GM23338 (cell line): ENCODE measurements at regions not wholly inside any gene's neighbourhood (a gene's known extent, or its start where the extent isn't known, plus 50 kb on each side); places are given as distances from the start of the nearest gene placed in this dataset.
A peak's percentile ranks its signal among the peaks of the same experiment; 100 is the strongest.
"Not testable (repeated sequence)": the region's sequence is repeated elsewhere in the genome, so short reads cannot be mapped to it uniquely, and the experiment has no call there.

Experiments
- ATAC-seq: fragments of 200-7000 bp; cut with Tn5 transposase; 3 replicates; pipeline ENCODE4 v1.9.1; 2020
- DNase-seq: peaks from one replicate; pipeline ENCODE4 v3.0.0-alpha.2; 2015; ENCODE audit warnings: low spot score
- H2AFZ ChIP-seq: fragments of 200-600 bp; sonication (generic); 2 replicates; pipeline ENCODE4 v1.8.0; 2016; ENCODE audit warnings: antibody characterized with exemption, mild to moderate bottlenecking, moderate library complexity
- H3F3A ChIP-seq: fragments of 200-600 bp; sonication (generic); replicated peaks from 2 replicates; pipeline ENCODE4 v1.8.0; 2017; ENCODE audit warnings: antibody characterized with exemption, mixed run types, low read depth
- H3K27ac ChIP-seq: fragments of 200-600 bp; sonication (generic); 2 replicates; pipeline ENCODE4 v1.6.1; 2016; ENCODE audit warnings: low read depth
- H3K27me3 ChIP-seq: fragments of 200-600 bp; sonication (generic); 2 replicates; pipeline ENCODE4 v1.8.0; 2016; ENCODE audit warnings: mild to moderate bottlenecking, mixed run types, moderate library complexity; ENCODE audit not compliant: insufficient read depth
- H3K36me3 ChIP-seq: fragments of 200-600 bp; sonication (generic); 2 replicates; pipeline ENCODE4 v1.8.0; 2016; ENCODE audit warnings: mild to moderate bottlenecking; ENCODE audit not compliant: insufficient read depth
- H3K4me1 ChIP-seq: fragments of 200-600 bp; sonication (generic); 2 replicates; pipeline ENCODE4 v1.8.0; 2016; ENCODE audit warnings: mild to moderate bottlenecking, moderate library complexity; ENCODE audit not compliant: insufficient read depth
- H3K4me2 ChIP-seq: fragments of 200-600 bp; sonication (generic); 2 replicates; pipeline ENCODE4 v1.7.1; 2017; ENCODE audit warnings: mixed run types
- H3K4me3 ChIP-seq: fragments of 200-600 bp; sonication (generic); 2 replicates; pipeline ENCODE4 v1.6.1; 2016; ENCODE audit warnings: mixed run types
- H3K79me2 ChIP-seq: fragments of 200-600 bp; sonication (generic); replicated peaks from 2 replicates; pipeline ENCODE4 v1.8.0; 2017; ENCODE audit warnings: mild to moderate bottlenecking; ENCODE audit not compliant: insufficient read depth
- H3K9me2 ChIP-seq: fragments of 200-600 bp; sonication (generic); 2 replicates; pipeline ENCODE4 v1.8.0; 2017; ENCODE audit not compliant: insufficient read depth
- H4K20me1 ChIP-seq: fragments of 200-600 bp; sonication (generic); replicated peaks from 2 replicates; pipeline ENCODE4 v1.8.0; 2017; ENCODE audit warnings: mild to moderate bottlenecking; ENCODE audit not compliant: insufficient read depth
- H3K27ac Mint-ChIP-seq: 2 replicates; pipeline ENCODE4 v1.8.0; 2020; ENCODE audit warnings: inconsistent platforms, mild to moderate bottlenecking, moderate library complexity, mixed read lengths
- H3K27me3 Mint-ChIP-seq: 3 replicates; pipeline ENCODE4 v1.8.0; 2022; ENCODE audit warnings: low read depth, mild to moderate bottlenecking, moderate library complexity, mixed read lengths, inconsistent platforms; ENCODE audit not compliant: insufficient read depth, poor library complexity
- H3K36me3 Mint-ChIP-seq: 3 replicates; pipeline ENCODE4 v1.8.0; 2021; ENCODE audit warnings: low read depth, mild to moderate bottlenecking, inconsistent platforms, moderate library complexity, mixed read lengths
- H3K4me1 Mint-ChIP-seq: 3 replicates; pipeline ENCODE4 v1.8.0; 2020; ENCODE audit warnings: mild to moderate bottlenecking, inconsistent platforms, mixed read lengths
- H3K4me3 Mint-ChIP-seq: 3 replicates; pipeline ENCODE4 v1.8.0; 2021; ENCODE audit warnings: moderate library complexity, mild to moderate bottlenecking, inconsistent platforms, mixed read lengths
- H3K9me3 Mint-ChIP-seq: 3 replicates; pipeline ENCODE4 v1.8.0; 2020; ENCODE audit warnings: moderate library complexity, mild to moderate bottlenecking, inconsistent platforms, mixed read lengths

- H3K4me3 ChIP-seq, DNase-seq, H3F3A ChIP-seq, H3K36me3 ChIP-seq, H2AFZ ChIP-seq, H3K4me3 Mint-ChIP-seq, H3K4me2 ChIP-seq, ATAC-seq, H3K27ac ChIP-seq, H4K20me1 ChIP-seq, H3K9me2 ChIP-seq, H3K79me2 ChIP-seq, H3K27ac Mint-ChIP-seq, H3K27me3 ChIP-seq: not testable (repeated sequence)
- Mint-ChIP-seq H3K27me3 (peaks cover 13% of the 10 kb centered on the region), H3K36me3 (peaks cover 32% of the 10 kb centered on the region), H3K9me3 (peaks cover 16% of the 10 kb centered on the region; the same call in 2 of the 3 replicates), H3K4me1 (peaks cover 19% of the 10 kb centered on the region)
- peaks cover 39% of the 10 kb centered on the region for H3K4me1 ChIP-seq
Observed at GRCh38 chr4:4031446-4032135, 195.1 kb downstream of the OTOP1 start.

GRCh38 chr4:4032364-4032763, 194.4 kb downstream of the OTOP1 start:
- DNase-seq, H3K79me2 ChIP-seq: not testable (repeated sequence)

GRCh38 chr4:4032801-4033605, 193.7 kb downstream of the OTOP1 start:
- peaks cover 13% of the 10 kb centered on the region for H3K27me3 Mint-ChIP-seq
- H3K36me3 Mint-ChIP-seq = peaks cover 42% of the 10 kb centered on the region
- H3K9me2 ChIP-seq, DNase-seq, ATAC-seq, H3F3A ChIP-seq, H3K36me3 ChIP-seq, H4K20me1 ChIP-seq, H3K4me3 ChIP-seq, H2AFZ ChIP-seq, H3K27ac ChIP-seq, H3K4me3 Mint-ChIP-seq, H3K79me2 ChIP-seq, H3K27me3 ChIP-seq: not testable (repeated sequence)
- peaks cover 13% of the 10 kb centered on the region; the same call in 2 of the 3 replicates for H3K9me3 Mint-ChIP-seq
- H3K27ac Mint-ChIP-seq = peak overlapping the region; percentile 4; the same call in 1 of the 2 replicates
- Histone ChIP-seq H3K4me1 (peaks cover 39% of the 10 kb centered on the region), H3K4me2 (peak overlapping the region; percentile 64)
- H3K4me1 Mint-ChIP-seq = peaks cover 21% of the 10 kb centered on the region

More at GRCh38 chr4:4032364-4032763, 194.4 kb downstream of the OTOP1 start:
- Histone ChIP-seq H3K4me1 (peaks cover 39% of the 10 kb centered on the region), H3K4me2 (peak overlapping the region; percentile 64)
- not testable (repeated sequence) for H3K9me2 ChIP-seq, H3K4me3 Mint-ChIP-seq, H3K36me3 ChIP-seq, H2AFZ ChIP-seq, H4K20me1 ChIP-seq, H3K27ac Mint-ChIP-seq, H3K4me3 ChIP-seq, H3F3A ChIP-seq, H3K27ac ChIP-seq, H3K27me3 ChIP-seq, ATAC-seq
- Mint-ChIP-seq H3K27me3 (peaks cover 13% of the 10 kb centered on the region), H3K4me1 (peaks cover 19% of the 10 kb centered on the region), H3K36me3 (peaks cover 38% of the 10 kb centered on the region), H3K9me3 (peaks cover 13% of the 10 kb centered on the region; the same call in 2 of the 3 replicates)

- H4K20me1 ChIP-seq, H3K27ac Mint-ChIP-seq: not testable (repeated sequence)
- H3K36me3 Mint-ChIP-seq = peaks cover 80% of the 10 kb centered on the region
Observed at GRCh38 chr4:4037399-4038138, 189.2 kb downstream of the OTOP1 start.

GRCh38 chr4:4045823-4046222, 180.9 kb downstream of the OTOP1 start:
- H3K27me3 Mint-ChIP-seq = peaks cover 11% of the 10 kb centered on the region
- peaks cover 29% of the 10 kb centered on the region for H3K4me1 Mint-ChIP-seq

More at GRCh38 chr4:4037399-4038138, 189.2 kb downstream of the OTOP1 start:
- DNase-seq, H3K27ac ChIP-seq, H3K4me3 Mint-ChIP-seq, H2AFZ ChIP-seq, H3K27me3 ChIP-seq, ATAC-seq, H3F3A ChIP-seq, H3K4me3 ChIP-seq, H3K36me3 ChIP-seq, H3K9me2 ChIP-seq, H3K4me2 ChIP-seq, H3K79me2 ChIP-seq: not testable (repeated sequence)
- H3K4me1 Mint-ChIP-seq = peaks cover 29% of the 10 kb centered on the region
- H3K27me3 Mint-ChIP-seq = peaks cover 13% of the 10 kb centered on the region
- H3K4me1 ChIP-seq = peaks cover 23% of the 10 kb centered on the region
- H3K9me3 Mint-ChIP-seq = peaks cover 22% of the 10 kb centered on the region

GRCh38 chr4:4046686-4047085, 180.0 kb downstream of the OTOP1 start:
- Histone ChIP-seq H3K4me2 (peak overlapping the region; percentile 74), H3K36me3 (peaks cover 31% of the 10 kb centered on the region), H3K79me2 (peaks cover 20% of the 10 kb centered on the region), H3K4me1 (peaks cover 15% of the 10 kb centered on the region; the same call in 1 of the 2 replicates), H3K4me3 (peak overlapping the region; percentile 52), H3K27ac (peak overlapping the region; percentile 94)
- H3F3A ChIP-seq, H3K9me2 ChIP-seq, H4K20me1 ChIP-seq, H3K27me3 ChIP-seq, ATAC-seq, H2AFZ ChIP-seq: not testable (repeated sequence)
- Mint-ChIP-seq H3K9me3 (peaks cover 12% of the 10 kb centered on the region), H3K4me3 (peak overlapping the region; percentile 94), H3K36me3 (peaks cover 48% of the 10 kb centered on the region), H3K27me3 (peaks cover 11% of the 10 kb centered on the region), H3K27ac (peak overlapping the region; percentile 93), H3K4me1 (peaks cover 28% of the 10 kb centered on the region)
- DNase-seq = peak; percentile 61

More at GRCh38 chr4:4045823-4046222, 180.9 kb downstream of the OTOP1 start:
- Histone ChIP-seq H3K79me2 (peaks cover 20% of the 10 kb centered on the region), H3K4me2 (peak overlapping the region; percentile 74), H3K27ac (peak overlapping the region; percentile 94), H3K36me3 (peaks cover 33% of the 10 kb centered on the region), H3K4me3 (peak overlapping the region; percentile 52), H3K4me1 (peaks cover 15% of the 10 kb centered on the region; the same call in 1 of the 2 replicates)
- H3K4me3 Mint-ChIP-seq = peak overlapping the region; percentile 94
- H3K9me3 Mint-ChIP-seq = peaks cover 16% of the 10 kb centered on the region
- not testable (repeated sequence) for DNase-seq, H3K9me2 ChIP-seq, ATAC-seq, H4K20me1 ChIP-seq, H3F3A ChIP-seq, H3K27me3 ChIP-seq, H2AFZ ChIP-seq
- peak overlapping the region; percentile 93 for H3K27ac Mint-ChIP-seq
- peaks cover 57% of the 10 kb centered on the region for H3K36me3 Mint-ChIP-seq
